Activated CD4-positive, alpha-beta T cell treated with anti-CD3 and anti-CD28 coated beads for 36 hours (primary cell): ENCODE measurements at regions not wholly inside any gene's neighbourhood (a gene's known extent, or its start where the extent isn't known, plus 50 kb on each side); places are given as distances from the start of the nearest gene placed in this dataset.
"Not testable (repeated sequence)": the region's sequence is repeated elsewhere in the genome, so short reads cannot be mapped to it uniquely, and the experiment has no call there.

ENCODE experiments used
- ATAC-seq: fragments of 200-7000 bp; cut with Tn5 transposase; one replicate; pipeline ENCODE4 v1.10.0; 2021; ENCODE audit warnings: mild to moderate bottlenecking, moderate library complexity
- CTCF ChIA-PET: fragments of 350-600 bp; sonication (Branson Sonifier 250); formaldehyde crosslinking; loops from one replicate; lab custom pipeline; 2021; ENCODE audit warnings: antibody characterized with exemption; lab: Charles Lee
- POLR2A ChIA-PET: fragments of 350-600 bp; sonication (Branson Sonifier 250); formaldehyde crosslinking; loops from one replicate; lab custom pipeline; 2021; ENCODE audit warnings: antibody characterized with exemption, inconsistent platforms; lab: Charles Lee
- DNase-seq: peaks from one replicate; pipeline ENCODE4 v3.0.0-alpha.2; 2020
- H3K27ac Mint-ChIP-seq: one replicate; pipeline ENCODE4 v1.8.0; 2021; ENCODE audit warnings: mixed read lengths
- H3K27me3 Mint-ChIP-seq: one replicate; pipeline ENCODE4 v1.8.0; 2021; ENCODE audit warnings: mixed read lengths
- H3K36me3 Mint-ChIP-seq: one replicate; pipeline ENCODE4 v1.8.0; 2021; ENCODE audit warnings: low read depth, mixed read lengths
- H3K4me1 Mint-ChIP-seq: one replicate; pipeline ENCODE4 v1.8.0; 2021; ENCODE audit warnings: mixed read lengths
- H3K4me3 Mint-ChIP-seq: one replicate; pipeline ENCODE4 v1.8.0; 2021; ENCODE audit warnings: mild to moderate bottlenecking, moderate library complexity, mixed read lengths
- H3K9me3 Mint-ChIP-seq: one replicate; pipeline ENCODE4 v1.8.0; 2021; ENCODE audit warnings: low read depth, mixed read lengths
- intact Hi-C, 2 experiments: fragments of 100-400 bp; cut with DNase I in 1 of 2; cut with micrococcal nuclease in 1 of 2; formaldehyde crosslinking; loops; one replicate each; pipeline versions ENCODE4 v1.14.2 to v1.15.1; 2022 to 2024; cut with DNase I, micrococcal nuclease

DNA sequence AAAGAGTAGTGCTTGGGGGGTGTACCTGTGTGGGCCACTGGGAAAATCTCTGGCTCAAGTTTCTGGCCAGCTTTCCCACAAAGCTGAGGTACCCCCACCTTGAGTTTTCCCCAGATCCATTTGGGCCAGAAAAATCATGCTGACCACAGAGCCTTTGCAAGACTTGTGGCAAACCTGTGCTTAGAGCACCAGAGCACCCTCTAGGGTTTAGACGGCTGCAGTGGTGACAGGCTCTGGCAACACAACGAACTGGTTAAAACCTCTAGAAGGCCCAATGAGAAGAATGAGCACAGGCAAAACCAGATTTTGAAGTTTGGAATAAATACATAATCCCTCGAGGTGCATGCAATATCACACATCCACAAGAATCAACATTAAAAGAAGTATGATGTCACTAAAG lies 290.7 kb upstream of the FOLH1 start:
- H3K27me3 Mint-ChIP-seq, result no peaks in the 10 kb centered on the region
- H3K36me3 Mint-ChIP-seq, result no peaks in the 10 kb centered on the region
- no peak for DNase-seq
- H3K4me3 Mint-ChIP-seq, result no peak overlapping the region
- ChIA-PET POLR2A (no interaction called here), CTCF (no interaction called here)
- no peaks in the 10 kb centered on the region for H3K4me1 Mint-ChIP-seq
- ATAC-seq, result no peak
- H3K27ac Mint-ChIP-seq, result no peak overlapping the region
- peaks cover 1% of the 10 kb centered on the region for H3K9me3 Mint-ChIP-seq
- intact Hi-C loops, result no loop called here

- Mint-ChIP-seq H3K36me3 (no peaks in the 10 kb centered on the region), H3K9me3 (peaks cover 4% of the 10 kb centered on the region), H3K4me1 (no peaks in the 10 kb centered on the region), H3K27me3 (no peaks in the 10 kb centered on the region), H3K4me3 (no peak overlapping the region), H3K27ac (no peak overlapping the region)
- ChIA-PET POLR2A (no interaction called here), CTCF (no interaction called here)
- DNase-seq, result no peak
- intact Hi-C loops, result no loop called here
- ATAC-seq, result no peak
Observed at GRCh38 chr11:49505231-49505630, 296.8 kb upstream of the FOLH1 start.

- H3K4me3 Mint-ChIP-seq, H3K4me1 Mint-ChIP-seq, H3K36me3 Mint-ChIP-seq, CTCF ChIA-PET, H3K27me3 Mint-ChIP-seq, H3K9me3 Mint-ChIP-seq, H3K27ac Mint-ChIP-seq, POLR2A ChIA-PET: not testable (repeated sequence)
- ATAC-seq, result peak; percentile 55
- DNase-seq, result peak; percentile 6
- intact Hi-C loops, result loop anchor here in 1 of 2 experiments (1.0 to 5.0 kb wide), 2 partner anchors 1219 to 1354 kb away; no protein-coding TSS in a partner anchor
Observed at GRCh38 chr11:49526240-49526829, 317.9 kb upstream of the FOLH1 start.

DNA sequence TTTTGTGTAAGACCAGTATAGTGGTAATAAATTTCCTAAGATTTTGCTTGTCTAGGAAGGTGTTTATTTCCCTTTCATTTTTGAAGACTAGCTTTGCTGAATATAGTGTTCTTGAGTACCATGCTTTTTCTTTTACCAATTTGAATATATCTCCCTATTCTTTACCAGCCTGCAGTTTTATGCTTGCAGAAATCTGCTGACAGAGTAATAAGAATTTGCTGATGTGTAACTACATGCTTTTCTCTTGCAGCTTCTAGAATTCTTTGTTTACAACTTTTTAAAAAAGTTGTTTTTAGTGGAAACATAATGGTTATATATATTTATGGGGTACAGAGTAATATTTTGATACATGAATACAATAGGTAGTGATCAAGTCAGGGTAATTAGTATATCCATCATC lies 324.8 kb upstream of the FOLH1 start:
- POLR2A ChIA-PET, result no interaction called here
- Mint-ChIP-seq H3K36me3 (no peaks in the 10 kb centered on the region), H3K4me3 (no peak overlapping the region), H3K4me1 (no peaks in the 10 kb centered on the region), H3K9me3 (peaks cover 6% of the 10 kb centered on the region), H3K27me3 (no peaks in the 10 kb centered on the region), H3K27ac (no peak overlapping the region)
- intact Hi-C loops, result loop anchor here in 1 of 2 experiments (10.0 kb wide), 1 partner anchor 1228 kb away; the partner anchor contains the start of gene OR4S1
- CTCF ChIA-PET, result no interaction called here
- no peak for DNase-seq
- no peak for ATAC-seq

GRCh38 chr11:49538927-49539326 lies 330.5 kb upstream of the FOLH1 start:
- CTCF ChIA-PET, H3K36me3 Mint-ChIP-seq, DNase-seq, H3K4me1 Mint-ChIP-seq, H3K27ac Mint-ChIP-seq, H3K27me3 Mint-ChIP-seq, H3K9me3 Mint-ChIP-seq, H3K4me3 Mint-ChIP-seq, ATAC-seq, POLR2A ChIA-PET: not testable (repeated sequence)
- intact Hi-C loops, result loop anchor here in 1 of 2 experiments (10.0 kb wide), 1 partner anchor 1234 kb away; the partner anchor contains the start of gene OR4S1

DNA sequence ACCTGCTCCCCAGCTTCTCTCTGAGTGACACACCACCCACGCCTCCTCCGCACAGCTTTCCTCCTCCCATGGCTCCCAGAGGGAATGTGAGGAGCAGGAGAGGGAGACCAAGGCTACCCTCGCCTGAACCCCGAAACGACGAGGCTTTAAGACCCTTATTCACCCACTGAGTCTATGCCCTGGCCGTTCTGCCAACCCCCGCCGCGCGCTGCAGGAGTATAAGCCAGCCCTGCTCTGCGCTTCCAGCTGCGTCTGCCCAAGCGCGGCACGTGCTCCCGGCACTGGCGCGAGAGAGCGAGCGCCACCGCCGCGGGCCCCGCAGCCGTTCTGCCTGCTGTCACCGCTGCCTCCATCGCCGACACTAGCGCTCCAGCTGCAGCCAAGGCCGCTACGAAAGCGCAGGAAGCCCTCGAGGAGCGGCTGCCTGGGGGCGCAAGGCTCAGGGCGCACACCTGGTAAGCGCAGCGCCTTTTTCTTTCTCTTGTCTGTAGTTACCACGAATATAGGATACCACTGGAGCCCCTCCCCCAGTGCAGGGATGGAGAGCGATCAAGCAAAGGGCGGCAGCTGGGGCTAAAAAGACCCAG lies 350.0 kb upstream of the FOLH1 start:
- H3K9me3 Mint-ChIP-seq, H3K36me3 Mint-ChIP-seq, H3K27ac Mint-ChIP-seq, DNase-seq, H3K4me3 Mint-ChIP-seq, ATAC-seq, H3K4me1 Mint-ChIP-seq, POLR2A ChIA-PET, intact Hi-C loops, CTCF ChIA-PET: not testable (repeated sequence)
- H3K27me3 Mint-ChIP-seq, result peaks cover 11% of the 10 kb centered on the region

DNA sequence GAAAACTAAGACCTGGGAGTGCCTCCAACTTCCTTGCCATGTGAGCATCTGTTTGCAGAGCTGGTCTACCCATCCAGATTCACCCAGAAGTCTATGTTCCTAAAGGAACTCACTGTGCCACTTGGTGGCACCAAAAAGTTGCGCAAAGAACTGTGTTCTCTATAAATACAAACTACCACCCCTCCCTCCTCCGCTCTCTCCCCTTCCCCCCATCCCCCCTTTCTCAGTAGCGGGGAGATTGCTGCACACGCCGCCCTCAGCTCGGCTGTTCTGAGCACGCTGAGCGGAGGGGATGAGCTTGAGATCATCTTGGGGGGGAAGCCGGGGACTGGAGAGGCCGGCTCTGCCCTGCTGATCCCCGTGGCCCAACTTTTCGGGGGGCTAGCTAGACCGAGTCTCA lies 352.2 kb upstream of the FOLH1 start:
- H3K36me3 Mint-ChIP-seq, CTCF ChIA-PET, DNase-seq, H3K9me3 Mint-ChIP-seq, intact Hi-C loops, POLR2A ChIA-PET, ATAC-seq, H3K27ac Mint-ChIP-seq, H3K4me1 Mint-ChIP-seq, H3K4me3 Mint-ChIP-seq: not testable (repeated sequence)
- H3K27me3 Mint-ChIP-seq, result peaks cover 11% of the 10 kb centered on the region

- H3K4me1 Mint-ChIP-seq, POLR2A ChIA-PET, H3K36me3 Mint-ChIP-seq, ATAC-seq, H3K9me3 Mint-ChIP-seq, DNase-seq, CTCF ChIA-PET, intact Hi-C loops, H3K27ac Mint-ChIP-seq, H3K4me3 Mint-ChIP-seq: not testable (repeated sequence)
- peaks cover 11% of the 10 kb centered on the region for H3K27me3 Mint-ChIP-seq
Observed at GRCh38 chr11:49561240-49561880, 353.0 kb upstream of the FOLH1 start.

GRCh38 chr11:49562262-49562661 lies 353.9 kb upstream of the FOLH1 start:
- H3K4me1 Mint-ChIP-seq, H3K9me3 Mint-ChIP-seq, POLR2A ChIA-PET, DNase-seq, intact Hi-C loops, H3K36me3 Mint-ChIP-seq, H3K27ac Mint-ChIP-seq, ATAC-seq, CTCF ChIA-PET, H3K4me3 Mint-ChIP-seq: not testable (repeated sequence)
- H3K27me3 Mint-ChIP-seq, result peaks cover 11% of the 10 kb centered on the region

DNA sequence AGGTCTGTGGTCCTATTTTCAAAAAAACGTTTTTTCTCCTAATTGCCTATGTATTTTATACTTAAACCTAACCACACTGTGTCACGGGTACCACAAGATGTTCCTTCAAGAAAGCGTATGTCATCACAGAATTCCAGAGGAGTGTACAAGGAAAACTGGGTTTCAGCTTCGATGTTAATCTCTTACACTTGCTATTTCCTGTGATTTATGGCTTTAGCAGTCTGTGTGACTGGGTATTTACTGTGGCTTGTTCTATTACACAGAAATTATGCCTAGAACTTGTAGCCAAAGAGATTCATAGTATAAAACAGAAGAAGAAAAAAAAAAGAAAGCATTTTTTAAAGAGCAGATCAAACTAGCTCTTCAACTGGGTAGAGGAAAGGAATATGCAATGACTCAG lies 371.1 kb upstream of the FOLH1 start:
- H3K27me3 Mint-ChIP-seq, H3K36me3 Mint-ChIP-seq, DNase-seq, ATAC-seq, H3K27ac Mint-ChIP-seq, H3K9me3 Mint-ChIP-seq, intact Hi-C loops, CTCF ChIA-PET, H3K4me3 Mint-ChIP-seq, H3K4me1 Mint-ChIP-seq, POLR2A ChIA-PET: not testable (repeated sequence)

GRCh38 chr11:49585495-49585894 lies 366.7 kb upstream of the OR4C13 start:
- CTCF ChIA-PET, H3K27me3 Mint-ChIP-seq, H3K9me3 Mint-ChIP-seq, POLR2A ChIA-PET, ATAC-seq, H3K4me1 Mint-ChIP-seq, H3K4me3 Mint-ChIP-seq, DNase-seq, intact Hi-C loops, H3K27ac Mint-ChIP-seq, H3K36me3 Mint-ChIP-seq: not testable (repeated sequence)

GRCh38 chr11:49608892-49609291 lies 343.3 kb upstream of the OR4C13 start:
- POLR2A ChIA-PET, CTCF ChIA-PET, H3K4me1 Mint-ChIP-seq, H3K27ac Mint-ChIP-seq, H3K27me3 Mint-ChIP-seq, H3K4me3 Mint-ChIP-seq, ATAC-seq, intact Hi-C loops, H3K9me3 Mint-ChIP-seq, DNase-seq, H3K36me3 Mint-ChIP-seq: not testable (repeated sequence)
